ENCODE measurements at regions not wholly inside any gene's neighbourhood (a gene's known extent, or its start where the extent isn't known, plus 50 kb on each side); places are given as distances from the start of the nearest gene placed in this dataset.

- WGBS = 87% methylated on average over 22 of the region's 22 CpGs
- Histone ChIP-seq H3K9me3 (no peaks in the 10 kb centered on the region), H3K27me3 (peaks cover 5% of the 10 kb centered on the region), H3K36me3 (no peaks in the 10 kb centered on the region), H3K4me1 (no peaks in the 10 kb centered on the region), H3K27ac (no peak overlapping the region), H3K4me3 (no peak overlapping the region)
- DNase-seq (ENCODE audit: low spot score in 2 of 2) = no peak
- TF ChIP-seq POLR2AphosphoS5 (IDR thresholded peaks at IDR 0.05) (no peak), CTCF (IDR thresholded peaks at IDR 0.05) (no peak), POLR2A (IDR thresholded peaks at IDR 0.05) (no peak), EP300 (IDR thresholded peaks at IDR 0.05) (no peak)
Measured at GRCh38 chr2:2701176-2701781, 370.2 kb upstream of the MYT1L start.

GRCh38 chr2:2699121-2699505 lies 368.0 kb upstream of the MYT1L start:
- DNase-seq (ENCODE audit: low spot score in 2 of 2) = no peak
- Histone ChIP-seq H3K27ac (no peak overlapping the region), H3K4me3 (no peak overlapping the region), H3K27me3 (peaks cover 12% of the 10 kb centered on the region), H3K9me3 (no peaks in the 10 kb centered on the region), H3K36me3 (no peaks in the 10 kb centered on the region), H3K4me1 (no peaks in the 10 kb centered on the region)
- TF ChIP-seq POLR2AphosphoS5 (IDR thresholded peaks at IDR 0.05) = no peak
- no peak for TF ChIP-seq POLR2A (IDR thresholded peaks at IDR 0.05)
- no peak for TF ChIP-seq EP300 (IDR thresholded peaks at IDR 0.05)
- no peak for TF ChIP-seq CTCF (IDR thresholded peaks at IDR 0.05)
- 66% methylated on average over 9 of the region's 9 CpGs for WGBS

GRCh38 chr2:2698182-2699120 lies 367.4 kb upstream of the MYT1L start:
- TF ChIP-seq POLR2A (IDR thresholded peaks at IDR 0.05) = no peak
- no peak for TF ChIP-seq POLR2AphosphoS5 (IDR thresholded peaks at IDR 0.05)
- no peak for TF ChIP-seq EP300 (IDR thresholded peaks at IDR 0.05)
- no peak for TF ChIP-seq CTCF (IDR thresholded peaks at IDR 0.05)
- 88% methylated on average over 20 of the region's 24 CpGs for WGBS
- Histone ChIP-seq H3K27me3 (peaks cover 18% of the 10 kb centered on the region), H3K36me3 (no peaks in the 10 kb centered on the region), H3K9me3 (no peaks in the 10 kb centered on the region), H3K4me3 (no peak overlapping the region), H3K4me1 (no peaks in the 10 kb centered on the region), H3K27ac (no peak overlapping the region)
- DNase-seq (ENCODE audit: low spot score in 2 of 2) = no peak

- TF ChIP-seq POLR2A (IDR thresholded peaks at IDR 0.05) (no peak), EP300 (IDR thresholded peaks at IDR 0.05) (no peak), CTCF (IDR thresholded peaks at IDR 0.05) (no peak), POLR2AphosphoS5 (IDR thresholded peaks at IDR 0.05) (no peak)
- 89% methylated on average over 13 of the region's 13 CpGs for WGBS
Measured at GRCh38 chr2:2696733-2697455, 365.8 kb upstream of the MYT1L start.

DNA sequence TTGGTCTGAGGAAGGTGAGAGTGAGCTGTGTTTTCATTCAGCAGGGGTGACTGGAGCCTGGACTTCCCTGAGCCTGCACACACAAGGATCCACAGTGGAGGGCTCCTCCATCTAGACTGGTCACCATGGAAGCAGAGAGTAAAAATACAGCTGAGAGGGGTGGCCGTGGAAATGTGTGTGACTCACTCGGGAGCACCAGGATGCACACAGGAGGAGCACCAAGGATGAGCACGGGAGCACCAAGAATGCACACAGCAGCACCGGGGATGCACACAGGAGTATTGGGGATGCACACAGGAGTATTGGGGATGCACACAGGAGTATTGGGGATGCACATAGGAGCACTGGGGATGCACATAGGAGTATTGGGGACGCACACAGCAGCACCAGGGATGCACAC lies 365.2 kb upstream of the MYT1L start:
- Histone ChIP-seq H3K4me1 (no peaks in the 10 kb centered on the region), H3K36me3 (no peaks in the 10 kb centered on the region), H3K27ac (no peak overlapping the region), H3K27me3 (peaks cover 24% of the 10 kb centered on the region), H3K9me3 (no peaks in the 10 kb centered on the region), H3K4me3 (no peak overlapping the region)
- 85% methylated on average over 5 of the region's 5 CpGs for WGBS
- TF ChIP-seq POLR2A (IDR thresholded peaks at IDR 0.05) = no peak
- TF ChIP-seq CTCF (IDR thresholded peaks at IDR 0.05) = no peak
- TF ChIP-seq EP300 (IDR thresholded peaks at IDR 0.05) = no peak
- no peak for TF ChIP-seq POLR2AphosphoS5 (IDR thresholded peaks at IDR 0.05)
- DNase-seq (ENCODE audit: low spot score in 2 of 2) = no peak

More at GRCh38 chr2:2696733-2697455, 365.8 kb upstream of the MYT1L start:
- Histone ChIP-seq H3K27me3 (peaks cover 23% of the 10 kb centered on the region), H3K27ac (no peak overlapping the region), H3K36me3 (no peaks in the 10 kb centered on the region), H3K4me1 (no peaks in the 10 kb centered on the region), H3K4me3 (no peak overlapping the region), H3K9me3 (no peaks in the 10 kb centered on the region)
- DNase-seq (ENCODE audit: low spot score in 2 of 2) = no peak

All from suprapubic skin (tissue), 4 donors.